Fibroblast of lung (primary cell): ENCODE measurements at regions not wholly inside any gene's neighbourhood (a gene's known extent, or its start where the extent isn't known, plus 50 kb on each side); places are given as distances from the start of the nearest gene placed in this dataset.

ENCODE experiments used
- DNase-seq, 2 donors: peaks; one replicate each; pipeline versions ENCODE4 v3.0.0 to v3.0.0-alpha.2; 2010; ENCODE audit warnings: low read depth in 2 of 2
- H2AFZ ChIP-seq: 2 replicates; pipeline ENCODE4 v1.5.1; 2012; ENCODE audit warnings: low read length, control low read depth, inconsistent platforms
- H3K27ac ChIP-seq: 2 replicates; pipeline ENCODE4 v1.5.1; 2011; ENCODE audit warnings: low read length, control low read depth; ENCODE audit not compliant: insufficient read depth
- H3K27me3 ChIP-seq: 2 replicates; pipeline ENCODE4 v1.5.1; 2011; ENCODE audit warnings: mild to moderate bottlenecking, low read length; ENCODE audit not compliant: control insufficient read depth, insufficient read depth
- H3K36me3 ChIP-seq: 2 replicates; pipeline ENCODE4 v1.5.1; 2011; ENCODE audit warnings: low read length; ENCODE audit not compliant: control insufficient read depth, insufficient read depth
- H3K4me1 ChIP-seq: 2 replicates; pipeline ENCODE4 v1.5.1; 2011; ENCODE audit warnings: low read length; ENCODE audit not compliant: control insufficient read depth, insufficient read depth; ENCODE audit errors: extremely low read depth
- H3K4me2 ChIP-seq: 2 replicates; pipeline ENCODE4 v1.5.1; 2011; ENCODE audit warnings: low read length, control low read depth; ENCODE audit not compliant: insufficient read depth; ENCODE audit errors: extremely low read depth
- H3K4me3 ChIP-seq, 4 experiments: fragments of 200-600 bp in 1 of 4; sonication (generic) in 1 of 4; replicated peaks in 1 of 4; 2 replicates each; pipeline ENCODE4 v1.5.1; 2011 to 2016; ENCODE audit warnings: low read length in 4 of 4, low read depth in 3 of 4, mild to moderate bottlenecking in 3 of 4, control low read depth in 2 of 4, inconsistent platforms in 1 of 4, mixed read lengths in 1 of 4; ENCODE audit not compliant: insufficient read depth in 1 of 4; ENCODE audit errors: control extremely low read depth in 1 of 4
- H3K79me2 ChIP-seq: 2 replicates; pipeline ENCODE4 v1.5.1; 2012; ENCODE audit warnings: mild to moderate bottlenecking, low read length, inconsistent platforms; ENCODE audit not compliant: control insufficient read depth, insufficient read depth
- H3K9ac ChIP-seq: 2 replicates; pipeline ENCODE4 v1.5.1; 2011; ENCODE audit warnings: mild to moderate bottlenecking, low read length, control low read depth; ENCODE audit not compliant: insufficient read depth
- H3K9me3 ChIP-seq: 2 replicates; pipeline ENCODE4 v1.5.1; 2012; ENCODE audit warnings: low read depth, low read length; ENCODE audit not compliant: control insufficient read depth, insufficient read depth
- H4K20me1 ChIP-seq: 2 replicates; pipeline ENCODE4 v1.5.1; 2011; ENCODE audit warnings: low read length; ENCODE audit not compliant: control insufficient read depth, insufficient read depth; ENCODE audit errors: extremely low read depth
- CTCF ChIP-seq, 2 donors: IDR thresholded peaks in 1 of 2; conservative IDR thresholded peaks in 1 of 2; 1 replicate in 1 of 2; 2 replicates in 1 of 2; pipeline ENCODE4 v1.5.1; 2011 to 2012; ENCODE audit warnings: low read length in 2 of 2, control low read depth in 1 of 2, inconsistent platforms in 1 of 2, low read depth in 1 of 2, mild to moderate bottlenecking in 1 of 2
- EZH2 ChIP-seq: IDR thresholded peaks from 2 replicates; pipeline ENCODE4 v1.5.1; 2012; ENCODE audit warnings: low read length, control low read depth, mild to moderate bottlenecking; ENCODE audit errors: missing control alignments

GRCh38 chr13:52938065-52938464 is 89.6 kb upstream of the PCDH8 start:
- Histone ChIP-seq H3K36me3 (no peaks in the 10 kb centered on the region), H3K4me2 (no peak overlapping the region), H2AFZ (no peak overlapping the region), H3K4me3 (no peak overlapping the region), H3K79me2 (no peaks in the 10 kb centered on the region), H3K27ac (no peak overlapping the region), H4K20me1 (no peaks in the 10 kb centered on the region), H3K9ac (no peak overlapping the region), H3K27me3 (no peaks in the 10 kb centered on the region), H3K9me3 (no peaks in the 10 kb centered on the region), H3K4me1 (no peaks in the 10 kb centered on the region)
- DNase-seq: no peak
- no peak for TF ChIP-seq CTCF (conservative IDR thresholded peaks at IDR 0.05 in 1 of 2, IDR thresholded peaks at IDR 0.05 in 1 of 2; ENCODE audit: low read depth in 1 of 2, low read length in 2 of 2)
- no peak for TF ChIP-seq EZH2

GRCh38 chr13:52936806-52937205 is 88.4 kb upstream of the PCDH8 start:
- Histone ChIP-seq H3K9ac (no peak overlapping the region), H4K20me1 (no peaks in the 10 kb centered on the region), H2AFZ (no peak overlapping the region), H3K9me3 (no peaks in the 10 kb centered on the region), H3K4me3 (no peak overlapping the region), H3K27ac (no peak overlapping the region), H3K36me3 (no peaks in the 10 kb centered on the region), H3K27me3 (no peaks in the 10 kb centered on the region), H3K4me2 (no peak overlapping the region), H3K79me2 (no peaks in the 10 kb centered on the region), H3K4me1 (no peaks in the 10 kb centered on the region)
- no peak for DNase-seq
- TF ChIP-seq CTCF (conservative IDR thresholded peaks at IDR 0.05 in 1 of 2, IDR thresholded peaks at IDR 0.05 in 1 of 2; ENCODE audit: low read depth in 1 of 2, low read length in 2 of 2) (no peak), EZH2 (no peak)

GRCh38 chr13:52934258-52934657 is 85.8 kb upstream of the PCDH8 start:
- Histone ChIP-seq H3K9ac (no peak overlapping the region), H3K36me3 (no peaks in the 10 kb centered on the region), H3K27ac (no peak overlapping the region), H3K27me3 (no peaks in the 10 kb centered on the region), H3K4me3 (no peak overlapping the region), H4K20me1 (no peaks in the 10 kb centered on the region), H3K9me3 (no peaks in the 10 kb centered on the region), H2AFZ (no peak overlapping the region), H3K4me2 (no peak overlapping the region), H3K79me2 (no peaks in the 10 kb centered on the region), H3K4me1 (no peaks in the 10 kb centered on the region)
- TF ChIP-seq CTCF (conservative IDR thresholded peaks at IDR 0.05 in 1 of 2, IDR thresholded peaks at IDR 0.05 in 1 of 2; ENCODE audit: low read depth in 1 of 2, low read length in 2 of 2): no peak
- TF ChIP-seq EZH2: no peak
- no peak for DNase-seq
